ENCODE measurements at regions not wholly inside any gene's neighbourhood (a gene's known extent, or its start where the extent isn't known, plus 50 kb on each side); places are given as distances from the start of the nearest gene placed in this dataset.

DNA sequence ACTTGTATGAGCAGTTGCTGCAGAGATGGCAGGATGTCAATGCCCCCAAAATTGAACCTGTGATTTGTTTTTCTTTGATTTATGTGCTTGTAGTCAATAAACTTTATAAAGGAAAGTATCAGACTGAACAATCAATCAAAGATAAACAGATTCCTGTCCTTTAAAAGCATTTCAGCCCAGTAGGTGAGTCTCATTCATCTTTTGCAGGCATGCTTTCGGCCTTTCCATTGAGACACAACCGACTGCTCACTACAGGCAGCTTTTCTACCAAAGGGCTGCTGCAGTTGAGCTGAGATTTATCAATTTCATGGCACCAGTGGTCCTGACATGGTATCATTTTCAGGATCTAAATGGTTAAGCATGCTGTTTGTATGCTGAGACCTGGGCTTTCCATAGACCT is 513.6 kb upstream of the PTBP2 start:
- H3K27me3 ChIP-seq (ENCODE audit: control insufficient read depth in 2 of 2, insufficient read depth in 2 of 2, low read length in 2 of 2) = no peaks in the 10 kb centered on the region
- intact Hi-C loops (cut with micrococcal nuclease) = no loop called here
- no peak overlapping the region for H2AFZ ChIP-seq (ENCODE audit: low read depth, low read length)
- H3K36me3 ChIP-seq (ENCODE audit: control insufficient read depth, insufficient read depth, low read length) = no peaks in the 10 kb centered on the region
- DNase-seq (ENCODE audit: extremely low read depth in 1 of 4, low spot score in 3 of 4) (no peak), FAIRE-seq (no peak), ATAC-seq (no peak)
- no peak overlapping the region for H3K4me2 ChIP-seq (ENCODE audit: insufficient read depth, low read length)
- H3K79me2 ChIP-seq (ENCODE audit: control insufficient read depth, insufficient read depth, low read length) = no peaks in the 10 kb centered on the region
- no peak overlapping the region for H3K4me3 ChIP-seq
- BruUV-seq (replicated peaks) = no TSS peak
- CTCF ChIA-PET (ENCODE audit: low intra/inter-chr PET ratio) = no interaction called here
- POLR2A ChIA-PET = no interaction called here
- in situ Hi-C loops (cut with MboI) = no loop called here
- H3K9me1 ChIP-seq (ENCODE audit: control insufficient read depth, insufficient read depth, low read length) = no peaks in the 10 kb centered on the region
- TF ChIP-seq SPI1 (IDR thresholded peaks at IDR 0.05; ENCODE audit: borderline replicate concordance, low read depth, low read length) (no peak), RBM22 (IDR thresholded peaks at IDR 0.05; ENCODE audit: low read depth, low read length, poor library complexity, severe bottlenecking) (no peak), KHSRP (IDR thresholded peaks at IDR 0.05) (no peak), PRPF4 (IDR thresholded peaks at IDR 0.05; ENCODE audit: insufficient read depth, low read depth, low read length, poor library complexity, severe bottlenecking) (no peak), TRIM28 (IDR thresholded peaks at IDR 0.05) (no peak), SMAD3 (CRISPR knock-in tag; conservative IDR thresholded peaks at IDR 0.05) (no peak), MNT (conservative IDR thresholded peaks at IDR 0.05) (no peak), HMG20B (CRISPR knock-in tag; IDR thresholded peaks at IDR 0.05) (no peak), NR4A1 (CRISPR knock-in tag; IDR thresholded peaks at IDR 0.05) (no peak), NR4A1 (tag; IDR thresholded peaks at IDR 0.05) (no peak), ZNF232 (CRISPR knock-in tag; IDR thresholded peaks at IDR 0.05) (no peak), EP400 (IDR thresholded peaks at IDR 0.05) (no peak), CTBP1 (IDR thresholded peaks at IDR 0.05; ENCODE audit: borderline replicate concordance) (no peak), PHF8 (IDR thresholded peaks at IDR 0.05; ENCODE audit: borderline replicate concordance, low read length) (no peak), CXXC5 (CRISPR knock-in tag; IDR thresholded peaks at IDR 0.05) (no peak), ZNF324 (CRISPR knock-in tag; IDR thresholded peaks at IDR 0.05) (no peak)
- TF ChIP-seq, protein P1, sequence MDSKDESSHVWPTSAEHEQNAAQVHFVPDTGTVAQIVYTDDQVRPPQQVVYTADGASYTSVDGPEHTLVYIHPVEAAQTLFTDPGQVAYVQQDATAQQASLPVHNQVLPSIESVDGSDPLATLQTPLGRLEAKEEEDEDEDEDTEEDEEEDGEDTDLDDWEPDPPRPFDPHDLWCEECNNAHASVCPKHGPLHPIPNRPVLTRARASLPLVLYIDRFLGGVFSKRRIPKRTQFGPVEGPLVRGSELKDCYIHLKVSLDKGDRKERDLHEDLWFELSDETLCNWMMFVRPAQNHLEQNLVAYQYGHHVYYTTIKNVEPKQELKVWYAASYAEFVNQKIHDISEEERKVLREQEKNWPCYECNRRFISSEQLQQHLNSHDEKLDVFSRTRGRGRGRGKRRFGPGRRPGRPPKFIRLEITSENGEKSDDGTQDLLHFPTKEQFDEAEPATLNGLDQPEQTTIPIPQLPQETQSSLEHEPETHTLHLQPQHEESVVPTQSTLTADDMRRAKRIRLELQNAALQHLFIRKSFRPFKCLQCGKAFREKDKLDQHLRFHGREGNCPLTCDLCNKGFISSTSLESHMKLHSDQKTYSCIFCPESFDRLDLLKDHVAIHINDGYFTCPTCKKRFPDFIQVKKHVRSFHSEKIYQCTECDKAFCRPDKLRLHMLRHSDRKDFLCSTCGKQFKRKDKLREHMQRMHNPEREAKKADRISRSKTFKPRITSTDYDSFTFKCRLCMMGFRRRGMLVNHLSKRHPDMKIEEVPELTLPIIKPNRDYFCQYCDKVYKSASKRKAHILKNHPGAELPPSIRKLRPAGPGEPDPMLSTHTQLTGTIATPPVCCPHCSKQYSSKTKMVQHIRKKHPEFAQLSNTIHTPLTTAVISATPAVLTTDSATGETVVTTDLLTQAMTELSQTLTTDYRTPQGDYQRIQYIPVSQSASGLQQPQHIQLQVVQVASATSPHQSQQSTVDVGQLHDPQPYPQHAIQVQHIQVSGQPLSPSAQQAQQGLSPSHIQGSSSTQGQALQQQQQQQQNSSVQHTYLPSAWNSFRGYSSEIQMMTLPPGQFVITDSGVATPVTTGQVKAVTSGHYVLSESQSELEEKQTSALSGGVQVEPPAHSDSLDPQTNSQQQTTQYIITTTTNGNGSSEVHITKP (IDR thresholded peaks at IDR 0.05; ENCODE audit: partially characterized antibody) = no peak
- TF ChIP-seq, protein P2, sequence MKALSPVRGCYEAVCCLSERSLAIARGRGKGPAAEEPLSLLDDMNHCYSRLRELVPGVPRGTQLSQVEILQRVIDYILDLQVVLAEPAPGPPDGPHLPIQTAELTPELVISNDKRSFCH (CRISPR knock-in tag; IDR thresholded peaks at IDR 0.05) = no peak
- TF ChIP-seq, protein P2 (tag; IDR thresholded peaks at IDR 0.05) = no peak
- H4K20me1 ChIP-seq (replicated peaks; ENCODE audit: control insufficient read depth, insufficient read depth, low read length) = no peaks in the 10 kb centered on the region
- H3K4me1 ChIP-seq (replicated peaks in 1 of 2; ENCODE audit: control insufficient read depth in 2 of 2, insufficient read depth in 2 of 2, low read length in 2 of 2) = no peaks in the 10 kb centered on the region
- H3K9me3 ChIP-seq (replicated peaks; ENCODE audit: control insufficient read depth, insufficient read depth, low read depth, low read length) = no peaks in the 10 kb centered on the region; the same call in 1 of the 2 replicates
- WGBS (ENCODE audit: insufficient coverage, low coverage, missing lambda C conversion rate) = 0% methylated on average over 2 of the region's 2 CpGs
- no peak overlapping the region for H3K9ac ChIP-seq (ENCODE audit: insufficient read depth in 1 of 2, low read depth in 2 of 2, low read length in 2 of 2)
- no peak overlapping the region for H3K27ac ChIP-seq (ENCODE audit: extremely low read depth, low read depth, low read length)
